ENCODE measurements at regions not wholly inside any gene's neighbourhood (a gene's known extent, or its start where the extent isn't known, plus 50 kb on each side); places are given as distances from the start of the nearest gene placed in this dataset.

GRCh38 chr4:110865611-110866259 lies 242.9 kb upstream of the PITX2 start:
- no peaks in the 10 kb centered on the region for H3K27me3 Mint-ChIP-seq (ENCODE audit: insufficient read depth, unreplicated experiment)
- no peak for TF ChIP-seq CTCF (IDR thresholded peaks at IDR 0.05; ENCODE audit: insufficient read depth in 1 of 2, low read depth in 1 of 2, low read length in 1 of 2, severe bottlenecking in 1 of 2, unreplicated experiment in 1 of 2)
- intact Hi-C loops (cut with micrococcal nuclease; ENCODE audit: unreplicated experiment) = no loop called here
- BruUV-seq (replicated peaks) = no TSS peak
- H3K27ac Mint-ChIP-seq (ENCODE audit: unreplicated experiment) = no peak overlapping the region
- no peaks in the 10 kb centered on the region for H3K36me3 ChIP-seq (ENCODE audit: control insufficient read depth, insufficient read depth, low read length)
- peaks cover 3% of the 10 kb centered on the region; the same call in 1 of the 2 replicates for H3K9me3 ChIP-seq
- CTCF ChIA-PET = no interaction called here
- no peak overlapping the region for H3K4me3 Mint-ChIP-seq (ENCODE audit: unreplicated experiment)
- H3K4me1 Mint-ChIP-seq (ENCODE audit: low read depth, unreplicated experiment) = peaks cover 10% of the 10 kb centered on the region
- H3K27me3 ChIP-seq (replicated peaks; ENCODE audit: control insufficient read depth, insufficient read depth, low read length) = no peaks in the 10 kb centered on the region
- H3K4me3 ChIP-seq (ENCODE audit: low read depth, low read length) = no peak overlapping the region
- POLR2A ChIA-PET = no interaction called here
- H3K4me1 ChIP-seq = no peaks in the 10 kb centered on the region
- DNase-seq = no peak
- no peaks in the 10 kb centered on the region for H3K9me3 Mint-ChIP-seq (ENCODE audit: unreplicated experiment)
- no peaks in the 10 kb centered on the region for H3K36me3 Mint-ChIP-seq (ENCODE audit: insufficient read depth, unreplicated experiment)

GRCh38 chr4:110867251-110867960 lies 244.5 kb upstream of the PITX2 start:
- Mint-ChIP-seq H3K27ac (ENCODE audit: unreplicated experiment) (no peak overlapping the region), H3K4me3 (ENCODE audit: unreplicated experiment) (no peak overlapping the region), H3K9me3 (ENCODE audit: unreplicated experiment) (no peaks in the 10 kb centered on the region), H3K27me3 (ENCODE audit: insufficient read depth, unreplicated experiment) (no peaks in the 10 kb centered on the region), H3K4me1 (ENCODE audit: low read depth, unreplicated experiment) (peaks cover 10% of the 10 kb centered on the region), H3K36me3 (ENCODE audit: insufficient read depth, unreplicated experiment) (no peaks in the 10 kb centered on the region)
- no TSS peak for BruUV-seq (replicated peaks)
- Histone ChIP-seq H3K4me3 (ENCODE audit: low read depth, low read length) (no peak overlapping the region), H3K4me1 (no peaks in the 10 kb centered on the region), H3K9me3 (peaks cover 3% of the 10 kb centered on the region; the same call in 1 of the 2 replicates), H3K36me3 (ENCODE audit: control insufficient read depth, insufficient read depth, low read length) (no peaks in the 10 kb centered on the region), H3K27me3 (replicated peaks; ENCODE audit: control insufficient read depth, insufficient read depth, low read length) (no peaks in the 10 kb centered on the region)
- DNase-seq = no peak
- intact Hi-C loops (cut with micrococcal nuclease; ENCODE audit: unreplicated experiment) = no loop called here
- ChIA-PET CTCF (no interaction called here), POLR2A (no interaction called here)
- no peak for TF ChIP-seq CTCF (IDR thresholded peaks at IDR 0.05; ENCODE audit: insufficient read depth in 1 of 2, low read depth in 1 of 2, low read length in 1 of 2, severe bottlenecking in 1 of 2, unreplicated experiment in 1 of 2)

DNA sequence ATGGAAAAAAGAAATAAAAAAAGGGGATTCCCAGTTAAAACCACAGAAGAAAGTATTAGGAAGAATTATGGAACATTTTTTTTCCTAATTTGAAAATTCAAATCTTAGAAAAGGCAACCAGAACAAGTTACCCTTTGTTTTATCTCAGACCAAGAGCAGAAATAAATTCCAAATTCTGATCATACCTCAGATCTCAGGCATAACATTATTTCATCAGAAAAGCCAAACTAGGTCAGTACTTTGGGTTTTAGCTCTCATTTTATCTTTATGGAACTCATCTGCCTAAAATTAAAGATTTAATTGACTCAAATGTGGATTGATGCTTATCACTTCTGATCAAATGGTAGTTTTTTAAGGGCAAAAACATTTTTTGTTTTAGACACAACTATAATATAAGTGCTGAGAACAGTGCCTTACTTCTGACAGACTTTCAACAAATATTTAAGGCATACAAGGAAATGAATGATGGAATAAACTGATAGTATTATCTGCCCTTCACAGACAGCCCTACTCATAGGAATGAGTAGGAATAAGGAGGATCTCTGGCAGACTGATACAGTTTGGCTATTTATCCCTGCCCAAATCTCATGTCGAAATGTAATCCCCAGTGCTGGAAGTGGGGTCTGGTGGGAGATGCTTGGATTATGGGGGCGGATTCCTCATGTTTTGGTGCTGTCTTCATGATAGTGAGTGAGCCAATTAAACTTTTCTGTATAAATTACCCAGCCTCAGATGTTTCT lies 245.3 kb upstream of the PITX2 start:
- Mint-ChIP-seq H3K27me3 (ENCODE audit: insufficient read depth, unreplicated experiment) (no peaks in the 10 kb centered on the region), H3K4me1 (ENCODE audit: low read depth, unreplicated experiment) (peaks cover 10% of the 10 kb centered on the region), H3K27ac (ENCODE audit: unreplicated experiment) (no peak overlapping the region), H3K36me3 (ENCODE audit: insufficient read depth, unreplicated experiment) (no peaks in the 10 kb centered on the region), H3K9me3 (ENCODE audit: unreplicated experiment) (no peaks in the 10 kb centered on the region), H3K4me3 (ENCODE audit: unreplicated experiment) (no peak overlapping the region)
- POLR2A ChIA-PET = no interaction called here
- intact Hi-C loops (cut with micrococcal nuclease; ENCODE audit: unreplicated experiment) = no loop called here
- no TSS peak for BruUV-seq (replicated peaks)
- Histone ChIP-seq H3K4me1 (no peaks in the 10 kb centered on the region), H3K36me3 (ENCODE audit: control insufficient read depth, insufficient read depth, low read length) (no peaks in the 10 kb centered on the region), H3K4me3 (ENCODE audit: low read depth, low read length) (no peak overlapping the region), H3K27me3 (replicated peaks; ENCODE audit: control insufficient read depth, insufficient read depth, low read length) (no peaks in the 10 kb centered on the region), H3K9me3 (peaks cover 3% of the 10 kb centered on the region; the same call in 1 of the 2 replicates)
- CTCF ChIA-PET = no interaction called here
- TF ChIP-seq CTCF (IDR thresholded peaks at IDR 0.05; ENCODE audit: insufficient read depth in 1 of 2, low read depth in 1 of 2, low read length in 1 of 2, severe bottlenecking in 1 of 2, unreplicated experiment in 1 of 2) = no peak
- DNase-seq = no peak
